HG03159 (cell line): ENCODE measurements at regions not wholly inside any gene's neighbourhood (a gene's known extent, or its start where the extent isn't known, plus 50 kb on each side); places are given as distances from the start of the nearest gene placed in this dataset.

Experiments used
- ATAC-seq: cut with Tn5 transposase; IDR thresholded peaks from one replicate; pipeline ENCODE4 v1.9.1; 2021; ENCODE audit warnings: mild to moderate bottlenecking, moderate library complexity; ENCODE audit not compliant: unreplicated experiment

GRCh38 chr3:181764544-181764943 lies 52.8 kb downstream of the SOX2 start:
- ATAC-seq: no peak

DNA sequence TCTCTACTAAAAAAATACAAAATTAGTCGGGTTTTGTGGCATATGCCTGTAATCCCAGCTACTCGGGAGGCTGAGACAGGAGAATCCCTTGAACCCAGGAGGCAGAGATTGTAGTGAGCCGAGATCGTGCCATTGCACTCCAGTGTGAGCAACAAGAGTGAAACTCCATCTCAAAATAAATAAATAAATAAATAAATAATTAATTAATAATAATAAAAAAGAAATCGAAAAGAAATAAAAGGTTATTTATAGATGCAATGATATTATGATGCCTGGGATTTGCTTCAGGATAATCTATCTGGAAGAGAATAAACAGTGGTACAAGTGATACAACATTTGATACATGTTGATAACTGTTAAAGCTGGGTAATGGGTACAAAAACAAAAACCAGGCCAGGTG lies 58.6 kb downstream of the SOX2 start:
- no peak for ATAC-seq

GRCh38 chr3:181771120-181771519 lies 59.4 kb downstream of the SOX2 start:
- ATAC-seq: no peak

DNA sequence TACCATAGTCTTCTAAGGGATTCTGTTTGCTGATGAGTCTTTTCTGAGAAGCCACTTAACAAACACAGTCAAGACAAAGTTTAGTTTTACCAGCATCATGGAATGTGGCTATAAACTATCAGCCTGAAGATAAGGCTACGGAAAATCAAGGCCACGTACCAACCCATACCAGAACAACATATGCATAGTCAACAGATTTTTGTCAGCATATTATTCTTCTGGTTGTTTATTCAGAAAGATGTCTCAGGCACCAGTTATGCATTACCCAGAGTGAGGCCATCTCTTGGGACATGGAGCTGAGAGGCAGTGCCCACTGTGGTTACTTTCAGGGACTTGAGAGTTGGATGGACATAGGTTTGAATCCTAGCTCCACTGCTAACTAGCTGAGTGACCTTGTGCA lies 60.4 kb downstream of the SOX2 start:
- ATAC-seq: no peak

- ATAC-seq: no peak
Observed at GRCh38 chr3:181773921-181774320, 62.2 kb downstream of the SOX2 start.

DNA sequence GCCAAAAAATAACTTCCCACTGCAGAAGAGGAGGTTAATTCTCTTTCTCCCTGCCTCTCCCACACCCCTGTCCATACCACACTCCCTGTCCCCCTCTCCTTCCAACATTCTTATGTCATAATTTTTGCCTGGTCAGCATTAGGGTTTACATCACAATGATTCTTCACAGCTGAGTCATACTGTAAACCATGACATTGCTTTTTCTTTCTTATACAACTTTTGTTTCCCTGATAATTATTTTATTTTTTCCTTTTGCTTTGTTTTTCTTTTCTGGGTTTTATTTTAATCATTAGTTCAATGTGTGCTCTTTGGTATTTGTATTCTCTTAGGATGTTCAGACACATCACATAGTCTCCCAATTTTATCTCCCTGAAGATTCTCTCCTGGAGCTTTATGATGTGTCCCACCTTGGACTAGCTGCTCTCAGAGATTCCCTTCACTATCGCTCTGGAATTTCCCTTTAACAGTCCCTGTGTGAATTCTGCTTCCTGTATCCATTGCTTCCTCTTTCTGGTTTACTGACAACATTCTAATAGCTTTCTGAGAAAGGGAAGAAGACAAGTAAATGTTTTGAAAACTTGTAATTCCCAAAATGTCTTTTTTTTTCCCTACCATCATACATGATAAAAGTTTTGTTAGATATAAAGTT lies 70.7 kb downstream of the SOX2 start:
- ATAC-seq: no peak

DNA sequence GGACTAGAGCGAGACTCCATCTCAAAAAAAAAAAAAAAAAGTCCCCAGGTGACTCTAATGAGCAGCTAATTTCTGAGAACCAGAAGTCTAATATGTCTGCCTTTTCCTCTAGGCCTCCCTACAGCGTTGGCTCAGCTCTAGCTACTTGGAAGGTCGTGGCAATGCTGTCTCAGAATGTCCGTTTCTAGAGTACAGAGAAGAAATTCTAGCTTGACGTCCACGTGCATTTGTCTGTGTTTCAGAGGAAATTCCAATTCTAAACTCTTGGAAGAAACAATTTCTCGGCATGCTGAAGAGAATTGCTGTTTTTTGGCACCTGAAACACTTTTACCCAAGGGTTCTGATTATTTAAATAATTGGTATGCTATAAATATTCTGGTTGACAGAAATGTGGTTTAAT lies 78.8 kb downstream of the SOX2 start:
- ATAC-seq: no peak

DNA sequence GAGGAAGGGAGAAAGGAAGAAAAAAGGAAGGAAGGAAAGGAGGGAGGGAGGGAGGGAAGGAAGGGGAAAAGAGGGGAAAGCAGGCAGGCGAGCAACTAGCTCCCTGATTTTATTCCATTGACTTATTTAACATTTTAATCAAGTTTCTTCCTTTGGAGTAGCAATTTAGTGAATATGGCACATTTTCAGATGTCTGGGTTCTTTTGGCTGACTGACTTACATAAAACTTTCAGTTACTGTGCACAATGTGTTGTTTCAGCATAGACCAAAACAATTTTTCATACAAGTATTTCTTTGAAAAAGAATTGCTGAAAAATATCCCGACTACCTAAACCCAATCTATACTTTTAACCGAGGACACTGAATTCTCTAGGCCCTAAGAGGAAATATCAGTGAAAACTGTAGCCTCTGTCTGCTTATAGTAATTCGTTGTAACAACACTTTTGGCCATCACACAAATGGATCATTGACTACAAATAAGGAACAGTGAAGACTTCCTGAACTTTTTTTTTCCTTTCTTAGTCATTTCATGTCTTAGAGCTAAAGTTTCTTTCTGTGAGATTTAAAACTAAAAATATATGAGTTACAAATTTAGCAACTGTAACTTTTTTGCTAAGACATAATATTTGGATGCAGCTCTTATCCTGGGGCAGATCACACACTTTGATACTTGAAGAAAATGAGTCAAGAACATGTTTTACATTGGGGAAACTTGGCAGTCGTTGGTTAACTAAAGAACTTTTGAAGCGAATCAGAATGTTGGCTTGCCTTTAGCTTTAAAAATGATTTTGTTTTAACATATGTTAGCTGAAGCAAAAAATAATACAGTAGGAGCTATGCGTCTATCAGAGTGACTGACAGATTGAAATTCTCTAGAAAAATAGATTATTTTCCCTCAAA lies 79.6 kb downstream of the SOX2 start:
- no peak for ATAC-seq

DNA sequence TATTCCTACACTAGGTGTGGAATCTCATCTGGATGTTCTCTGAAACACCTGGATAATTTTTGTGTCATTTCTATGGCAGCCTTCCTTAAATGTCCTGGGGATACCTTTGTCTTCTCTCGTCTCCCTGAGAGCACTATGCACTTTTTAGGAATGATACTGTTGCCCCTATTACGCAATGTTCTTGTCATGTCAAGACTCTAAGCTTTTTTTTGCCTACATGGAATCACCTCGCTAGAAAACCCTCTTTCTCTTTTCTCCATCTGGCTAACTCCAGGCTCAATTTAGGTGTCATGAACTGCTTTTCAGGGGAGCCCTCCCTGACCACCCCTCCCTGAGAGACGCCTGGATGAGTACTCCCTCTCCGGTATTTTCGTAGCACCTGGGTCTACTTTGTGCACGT lies 81.3 kb downstream of the SOX2 start:
- no peak for ATAC-seq

DNA sequence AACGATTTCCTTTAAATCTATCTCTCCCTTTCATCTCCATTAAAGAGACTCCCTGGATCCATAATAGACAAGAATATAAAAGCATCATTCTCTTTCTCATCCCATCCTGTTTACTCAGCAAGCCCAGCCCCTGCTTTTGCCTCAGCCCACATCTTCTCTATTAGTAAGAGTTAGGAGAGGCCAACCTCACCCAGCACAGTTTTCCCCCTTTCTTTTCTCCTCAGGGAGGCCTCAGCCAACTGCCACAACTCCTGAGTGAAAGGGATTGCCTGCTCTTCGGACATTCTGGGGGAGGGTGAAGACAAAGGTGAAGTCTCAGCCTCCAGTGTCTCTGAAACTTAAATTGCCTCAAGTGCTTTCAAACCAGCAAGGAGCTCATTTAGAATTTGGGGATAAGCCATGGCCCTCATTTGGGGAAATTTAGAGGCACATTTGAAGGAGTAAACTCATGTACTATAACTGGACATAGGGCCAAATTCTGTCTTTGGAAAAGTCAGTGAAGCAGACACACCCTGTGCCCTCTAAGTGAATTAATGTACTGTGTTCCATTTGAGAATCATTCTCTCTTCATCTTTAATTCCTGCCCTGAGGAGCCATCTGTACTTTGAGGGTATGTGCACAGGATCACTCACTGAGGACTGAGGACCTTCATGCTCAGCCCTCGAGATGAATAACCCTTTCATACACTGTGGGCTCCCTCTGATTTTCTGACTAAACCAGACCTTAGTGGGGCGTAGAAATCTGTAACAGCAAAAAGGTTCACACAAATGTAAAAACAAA lies 82.5 kb downstream of the SOX2 start:
- ATAC-seq: no peak

- ATAC-seq: no peak
Observed at GRCh38 chr3:181796641-181797040, 84.9 kb downstream of the SOX2 start.

DNA sequence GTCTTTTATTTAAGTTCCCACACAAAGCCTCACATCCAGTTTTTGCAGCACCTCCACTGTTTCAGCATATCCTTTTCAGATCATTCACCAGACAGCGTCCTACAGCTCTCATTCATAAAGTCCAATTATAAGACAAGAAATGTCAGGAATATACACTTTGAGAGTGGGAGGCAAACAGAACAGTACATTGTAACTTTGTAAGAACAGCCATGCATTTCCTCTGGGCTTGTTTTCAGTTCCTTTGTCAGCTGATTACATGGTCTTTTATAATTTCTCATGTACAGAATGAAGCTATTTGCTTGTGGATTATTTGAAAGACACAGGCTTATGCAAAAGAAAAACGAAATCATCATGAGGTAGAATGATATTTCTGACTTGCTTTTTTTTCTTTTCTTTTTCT lies 85.7 kb downstream of the SOX2 start:
- no peak for ATAC-seq

DNA sequence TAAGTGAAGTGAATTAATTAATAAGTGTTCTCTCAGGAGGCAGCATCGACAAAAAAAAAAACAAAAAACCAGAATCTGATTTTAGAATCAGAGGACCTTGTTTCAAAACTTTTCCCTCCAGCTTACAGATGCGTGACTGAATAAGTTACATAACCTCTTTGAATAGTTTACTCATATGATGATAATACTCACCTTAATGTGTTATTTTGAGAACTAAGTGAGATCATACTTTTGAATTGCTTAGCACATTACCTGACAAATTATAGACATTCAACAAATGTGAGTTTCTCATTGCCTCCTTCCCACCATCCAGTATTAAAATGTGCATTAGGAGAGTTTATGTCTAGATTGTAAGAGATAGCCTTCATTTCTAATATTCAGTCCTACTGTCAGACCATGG lies 94.0 kb downstream of the SOX2 start:
- ATAC-seq: no peak

GRCh38 chr3:181808053-181808452 lies 96.3 kb downstream of the SOX2 start:
- no peak for ATAC-seq

DNA sequence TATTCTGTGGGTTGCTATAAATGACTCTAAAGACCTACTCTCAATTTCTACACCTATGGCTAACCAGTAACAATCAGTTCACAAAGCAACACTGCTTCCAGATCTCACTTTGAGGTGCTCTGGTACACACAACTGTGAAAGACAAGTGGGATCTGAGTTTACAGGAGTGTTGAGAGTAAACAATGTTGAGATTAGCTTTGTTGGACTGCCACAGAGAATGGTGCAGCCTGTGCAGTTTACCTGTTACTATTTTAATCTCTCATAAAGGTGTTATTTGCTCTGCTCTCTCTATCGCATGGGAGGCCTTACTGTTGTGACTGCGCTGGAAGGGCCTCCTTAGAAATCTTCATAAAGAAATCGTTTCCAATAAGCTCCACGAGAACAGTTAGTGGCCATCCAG lies 112.0 kb downstream of the SOX2 start:
- ATAC-seq: no peak

GRCh38 chr3:181824961-181825360 lies 113.2 kb downstream of the SOX2 start:
- no peak for ATAC-seq

- ATAC-seq: no peak
Observed at GRCh38 chr3:181839039-181839915, 127.6 kb downstream of the SOX2 start.

DNA sequence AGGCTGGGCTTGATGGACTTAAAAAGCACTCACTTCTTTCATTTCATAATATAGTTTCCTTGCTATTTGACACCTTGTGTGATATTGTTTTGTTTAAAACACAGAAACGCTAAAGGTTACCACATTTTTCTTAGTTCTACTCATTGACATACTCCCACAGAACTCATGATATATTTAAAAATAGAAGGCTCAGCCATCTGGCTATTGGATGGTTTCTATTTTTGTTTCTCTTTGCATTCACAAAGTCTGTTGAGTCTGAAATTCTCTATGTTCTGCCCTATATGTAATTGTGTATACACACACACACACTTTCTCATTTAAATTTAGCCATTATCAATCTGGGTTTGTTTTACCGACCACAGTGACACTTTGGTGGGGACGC lies 128.2 kb downstream of the SOX2 start:
- no peak for ATAC-seq

GRCh38 chr3:181844211-181844610 lies 132.5 kb downstream of the SOX2 start:
- ATAC-seq: no peak

- no peak for ATAC-seq
Observed at GRCh38 chr3:181847276-181847675, 135.6 kb downstream of the SOX2 start.

- ATAC-seq: no peak
Observed at GRCh38 chr3:181851063-181851462, 139.3 kb downstream of the SOX2 start.
